ENCODE measurements at regions not wholly inside any gene's neighbourhood (a gene's known extent, or its start where the extent isn't known, plus 50 kb on each side); places are given as distances from the start of the nearest gene placed in this dataset.

- intact Hi-C loops (cut with micrococcal nuclease), result loop anchor here (10.0 kb wide), 1 partner anchor 63 kb away; no protein-coding TSS in a partner anchor
- TF ChIP-seq, protein P1, sequence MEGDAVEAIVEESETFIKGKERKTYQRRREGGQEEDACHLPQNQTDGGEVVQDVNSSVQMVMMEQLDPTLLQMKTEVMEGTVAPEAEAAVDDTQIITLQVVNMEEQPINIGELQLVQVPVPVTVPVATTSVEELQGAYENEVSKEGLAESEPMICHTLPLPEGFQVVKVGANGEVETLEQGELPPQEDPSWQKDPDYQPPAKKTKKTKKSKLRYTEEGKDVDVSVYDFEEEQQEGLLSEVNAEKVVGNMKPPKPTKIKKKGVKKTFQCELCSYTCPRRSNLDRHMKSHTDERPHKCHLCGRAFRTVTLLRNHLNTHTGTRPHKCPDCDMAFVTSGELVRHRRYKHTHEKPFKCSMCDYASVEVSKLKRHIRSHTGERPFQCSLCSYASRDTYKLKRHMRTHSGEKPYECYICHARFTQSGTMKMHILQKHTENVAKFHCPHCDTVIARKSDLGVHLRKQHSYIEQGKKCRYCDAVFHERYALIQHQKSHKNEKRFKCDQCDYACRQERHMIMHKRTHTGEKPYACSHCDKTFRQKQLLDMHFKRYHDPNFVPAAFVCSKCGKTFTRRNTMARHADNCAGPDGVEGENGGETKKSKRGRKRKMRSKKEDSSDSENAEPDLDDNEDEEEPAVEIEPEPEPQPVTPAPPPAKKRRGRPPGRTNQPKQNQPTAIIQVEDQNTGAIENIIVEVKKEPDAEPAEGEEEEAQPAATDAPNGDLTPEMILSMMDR (IDR thresholded peaks at IDR 0.05), result no peak
- H3K4me3 ChIP-seq (ENCODE audit: low read length), result no peak overlapping the region
- Mint-ChIP-seq H3K27me3 (ENCODE audit: low read depth in 2 of 2) (no peaks in the 10 kb centered on the region), H3K27ac (no peak overlapping the region), H3K4me1 (peaks cover 0 to 7% of the 10 kb centered on the region in 2 donors), H3K9me3 (peaks cover 0 to 5% of the 10 kb centered on the region in 2 donors), H3K36me3 (peaks cover 17% of the 10 kb centered on the region), H3K4me3 (no peak overlapping the region)
- no peak for DNase-seq
- no peak overlapping the region for H3K27ac ChIP-seq (ENCODE audit: low read length)
- ATAC-seq, result no peak
- H3K36me3 ChIP-seq (ENCODE audit: control insufficient read depth, insufficient read depth, low read length), result no peaks in the 10 kb centered on the region
- no peaks in the 10 kb centered on the region for H3K4me1 ChIP-seq (ENCODE audit: control insufficient read depth, insufficient read depth, low read length)
- H3K9me3 ChIP-seq (ENCODE audit: control insufficient read depth, insufficient read depth, low read length), result no peaks in the 10 kb centered on the region
- no peaks in the 10 kb centered on the region for H3K27me3 ChIP-seq (ENCODE audit: control insufficient read depth, insufficient read depth, low read length)
- no CpG with 5 or more reads among the region's 4 CpGs for WGBS (ENCODE audit: insufficient coverage)
Measured at GRCh38 chr7:33677556-33677955, 227.8 kb upstream of the BMPER start.

GRCh38 chr7:33678569-33679335, 226.6 kb upstream of the BMPER start:
- WGBS (ENCODE audit: insufficient coverage), result no CpG with 5 or more reads among the region's 2 CpGs
- Histone ChIP-seq H3K36me3 (ENCODE audit: control insufficient read depth, insufficient read depth, low read length) (no peaks in the 10 kb centered on the region), H3K27ac (ENCODE audit: low read length) (no peak overlapping the region), H3K9me3 (ENCODE audit: control insufficient read depth, insufficient read depth, low read length) (no peaks in the 10 kb centered on the region), H3K4me3 (ENCODE audit: low read length) (no peak overlapping the region), H3K27me3 (ENCODE audit: control insufficient read depth, insufficient read depth, low read length) (no peaks in the 10 kb centered on the region), H3K4me1 (ENCODE audit: control insufficient read depth, insufficient read depth, low read length) (no peaks in the 10 kb centered on the region)
- Mint-ChIP-seq H3K9me3 (peaks cover 0 to 5% of the 10 kb centered on the region in 2 donors), H3K27ac (peak overlapping the region in 1 of 2 donors; percentile 35), H3K36me3 (peaks cover 17% of the 10 kb centered on the region), H3K4me1 (peaks cover 0 to under 1% of the 10 kb centered on the region in 2 donors), H3K4me3 (no peak overlapping the region), H3K27me3 (ENCODE audit: low read depth in 2 of 2) (no peaks in the 10 kb centered on the region)
- ATAC-seq (no peak), DNase-seq (no peak)
- intact Hi-C loops (cut with micrococcal nuclease), result loop anchor here (10.0 kb wide), 1 partner anchor 64 kb away; no protein-coding TSS in a partner anchor
- TF ChIP-seq, protein P1 (IDR thresholded peaks at IDR 0.05), result no peak

DNA sequence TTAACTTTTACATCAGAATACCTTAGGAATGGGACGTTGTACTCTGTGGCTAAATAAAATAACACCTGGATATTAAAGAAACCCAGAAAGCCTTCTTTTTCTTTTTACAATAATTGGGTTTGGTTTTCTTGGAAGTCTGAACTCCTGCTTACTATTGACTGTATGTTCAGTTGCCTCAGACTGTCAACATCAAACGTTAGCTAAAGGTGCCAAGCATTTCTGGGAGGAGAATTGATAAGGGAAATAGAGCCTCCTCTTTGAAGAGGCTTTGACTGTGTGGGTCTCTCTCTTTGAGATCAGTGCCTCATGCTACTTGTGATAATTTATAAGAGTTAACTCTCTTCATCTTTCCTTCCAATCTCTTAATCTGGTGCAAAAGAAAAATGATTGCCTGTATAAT, 224.7 kb upstream of the BMPER start:
- H3K27ac Mint-ChIP-seq, result no peak overlapping the region
- H3K4me1 ChIP-seq (ENCODE audit: control insufficient read depth, insufficient read depth, low read length), result no peaks in the 10 kb centered on the region
- TF ChIP-seq, protein P1 (IDR thresholded peaks at IDR 0.05), result no peak
- H3K9me3 Mint-ChIP-seq, result peaks cover 0 to 5% of the 10 kb centered on the region in 2 donors
- no peak overlapping the region for H3K4me3 Mint-ChIP-seq
- no peak overlapping the region for H3K27ac ChIP-seq (ENCODE audit: low read length)
- no peaks in the 10 kb centered on the region for H3K4me1 Mint-ChIP-seq
- no peaks in the 10 kb centered on the region for H3K27me3 ChIP-seq (ENCODE audit: control insufficient read depth, insufficient read depth, low read length)
- no peaks in the 10 kb centered on the region for H3K36me3 ChIP-seq (ENCODE audit: control insufficient read depth, insufficient read depth, low read length)
- H3K27me3 Mint-ChIP-seq (ENCODE audit: low read depth in 2 of 2), result no peaks in the 10 kb centered on the region
- ATAC-seq (no peak), DNase-seq (no peak)
- H3K9me3 ChIP-seq (ENCODE audit: control insufficient read depth, insufficient read depth, low read length), result no peaks in the 10 kb centered on the region
- 45% methylated on average over 1 of the region's 2 CpGs for WGBS (ENCODE audit: insufficient coverage)
- peaks cover 17% of the 10 kb centered on the region for H3K36me3 Mint-ChIP-seq
- H3K4me3 ChIP-seq (ENCODE audit: low read length), result no peak overlapping the region
- intact Hi-C loops (cut with micrococcal nuclease), result no loop called here

Measured in natural killer cell (primary cell).